Activated CD4-positive, alpha-beta T cell treated with anti-CD3 and anti-CD28 coated beads, Interleukin-10, Interleukin-2, amounts not matched to agents 100 ng/mL and 50 ng/mL, durations not matched to agents 16 hours and 8 hours (primary cell): ENCODE measurements at regions not wholly inside any gene's neighbourhood (a gene's known extent, or its start where the extent isn't known, plus 50 kb on each side); places are given as distances from the start of the nearest gene placed in this dataset.
"Not testable (repeated sequence)": the region's sequence is repeated elsewhere in the genome, so short reads cannot be mapped to it uniquely, and the experiment has no call there.

Experiments
- DNase-seq: peaks from one replicate; pipeline ENCODE4 v3.0.0-alpha.2; 2020

DNA sequence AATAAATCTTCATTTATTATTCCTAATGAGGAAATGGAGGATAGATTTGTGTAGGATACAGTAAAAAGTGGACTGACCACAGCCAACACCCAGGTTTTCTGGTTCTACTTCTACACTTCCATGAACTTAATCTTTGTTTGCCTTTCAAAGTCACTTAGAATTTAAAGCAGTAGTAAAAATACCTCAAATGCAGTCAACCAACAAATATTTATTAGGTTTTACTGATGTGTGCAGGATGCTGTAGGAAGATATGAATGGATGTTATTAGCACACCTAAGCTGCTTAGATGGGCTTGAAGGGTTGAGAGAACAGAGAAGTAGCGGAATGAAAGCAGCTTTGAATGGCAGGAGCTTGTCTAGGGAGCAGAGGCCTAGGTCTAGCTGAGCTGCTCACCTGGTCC is 201.1 kb downstream of the PALM2AKAP2 start:
- DNase-seq = no peak

DNA sequence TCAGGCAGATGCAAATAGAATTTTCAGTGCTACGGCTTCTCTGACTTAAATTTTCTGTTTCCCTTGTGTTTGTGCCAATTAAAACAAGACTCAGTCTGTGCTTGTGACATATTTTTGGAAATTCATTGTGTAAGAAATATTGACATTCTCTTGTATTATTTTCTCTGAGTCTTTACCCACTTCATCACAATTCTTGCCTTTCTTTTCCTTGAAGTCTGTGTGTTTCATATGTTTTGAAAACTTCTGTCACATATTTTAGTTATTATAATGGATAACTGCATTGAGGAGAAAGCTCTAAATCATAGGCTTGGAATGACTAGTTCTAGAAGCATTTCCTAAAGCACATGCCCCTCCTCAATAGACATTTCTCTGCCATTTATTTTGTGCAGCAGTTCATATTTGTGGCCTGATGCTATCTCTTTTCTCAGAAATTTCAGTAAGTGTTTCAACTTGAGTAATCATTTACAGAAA is 206.6 kb downstream of the PALM2AKAP2 start:
- peak; percentile 42 for DNase-seq

DNA sequence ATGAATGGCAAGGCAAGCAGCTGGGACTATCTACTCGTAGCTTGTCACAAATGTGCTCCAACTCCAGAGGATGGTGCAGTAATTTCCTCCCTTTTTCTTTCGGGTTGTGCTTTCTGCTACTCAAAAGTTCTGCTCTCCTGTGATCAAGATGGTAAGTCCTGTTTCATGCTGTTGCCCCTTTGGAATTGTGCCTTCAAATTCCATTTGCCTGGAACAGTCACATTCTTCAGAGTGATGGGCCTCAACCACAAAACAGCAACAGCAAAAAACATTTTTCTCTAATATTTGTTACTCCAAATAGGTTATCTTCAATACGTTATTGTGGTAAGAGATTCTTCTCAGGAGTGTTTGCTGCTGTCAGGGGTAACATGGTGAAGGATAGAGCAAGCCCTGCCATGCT is 209.3 kb downstream of the PALM2AKAP2 start:
- no peak for DNase-seq

DNA sequence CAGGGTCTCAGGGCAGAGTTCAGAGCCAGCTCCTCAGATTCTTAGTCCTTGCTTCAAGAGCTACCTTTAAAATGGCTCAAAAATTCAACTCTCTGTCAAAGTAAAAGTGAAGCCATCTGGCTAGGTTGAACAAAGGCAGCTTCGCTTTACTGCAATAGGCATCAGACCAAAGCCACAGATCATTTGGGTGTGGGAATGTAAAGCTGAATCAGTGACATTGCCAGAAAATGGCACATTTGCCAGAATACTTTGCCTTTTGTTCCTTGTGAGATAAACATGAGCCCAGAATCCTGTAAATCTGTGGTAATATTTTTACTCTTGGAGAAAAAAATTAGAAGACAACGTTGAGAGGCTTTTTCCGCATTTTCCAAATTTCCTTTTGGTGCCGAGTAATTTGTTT is 210.5 kb downstream of the PALM2AKAP2 start:
- DNase-seq = no peak

DNA sequence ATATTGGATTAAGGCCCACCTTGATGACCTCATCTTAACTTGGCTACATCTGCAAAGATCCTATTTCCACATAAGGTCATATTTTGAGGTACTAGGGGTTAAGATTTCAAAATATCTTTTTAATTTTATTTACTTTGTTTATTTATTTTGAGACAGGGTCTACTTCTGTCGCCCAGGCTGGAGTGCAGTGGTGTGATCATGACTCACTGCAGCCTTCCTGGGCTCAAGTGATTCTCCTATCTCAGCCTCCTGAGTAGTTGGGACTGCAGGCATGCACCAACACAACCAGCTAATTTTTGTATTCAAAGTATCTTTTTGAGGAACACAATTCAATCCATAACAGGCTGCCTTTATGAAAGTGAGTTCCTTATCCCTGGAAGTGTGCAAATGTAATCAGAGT is 212.3 kb downstream of the PALM2AKAP2 start:
- DNase-seq = no peak

DNA sequence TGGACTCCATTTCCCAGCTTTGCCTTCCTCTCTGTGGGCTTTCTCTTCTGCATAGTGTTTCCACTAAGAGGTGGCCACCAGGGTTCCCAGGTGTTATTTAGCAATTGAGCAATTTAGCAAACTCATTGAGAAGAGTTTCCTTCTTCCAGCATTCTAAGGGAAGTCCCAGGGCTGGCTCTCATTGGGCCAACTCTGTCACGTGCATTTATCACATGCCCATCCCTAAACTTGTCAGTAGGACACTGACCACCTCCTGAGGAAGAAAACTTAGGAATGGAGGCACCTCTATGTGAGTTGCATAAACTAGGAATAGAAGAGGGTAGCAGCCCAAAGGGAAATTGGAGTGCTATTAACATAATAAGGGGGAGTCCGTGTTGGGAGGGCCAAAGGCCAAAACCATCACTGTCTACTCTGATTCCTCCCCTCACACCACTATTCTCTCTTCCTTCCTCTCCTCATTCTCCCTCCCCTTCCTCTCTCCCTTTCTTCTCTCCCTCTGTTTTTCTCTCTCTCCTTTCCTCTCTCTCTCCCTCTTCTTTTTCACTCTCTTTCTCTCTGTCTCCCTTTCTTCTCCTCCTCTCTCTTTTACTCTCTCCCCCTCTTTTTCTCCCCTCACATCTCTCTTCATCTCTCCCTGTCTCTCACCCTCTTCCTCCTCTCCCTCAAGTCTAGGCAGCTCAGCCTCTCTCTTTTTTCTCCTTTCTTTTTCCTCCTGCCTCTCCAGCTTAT is 213.4 kb downstream of the PALM2AKAP2 start:
- DNase-seq = no peak

DNA sequence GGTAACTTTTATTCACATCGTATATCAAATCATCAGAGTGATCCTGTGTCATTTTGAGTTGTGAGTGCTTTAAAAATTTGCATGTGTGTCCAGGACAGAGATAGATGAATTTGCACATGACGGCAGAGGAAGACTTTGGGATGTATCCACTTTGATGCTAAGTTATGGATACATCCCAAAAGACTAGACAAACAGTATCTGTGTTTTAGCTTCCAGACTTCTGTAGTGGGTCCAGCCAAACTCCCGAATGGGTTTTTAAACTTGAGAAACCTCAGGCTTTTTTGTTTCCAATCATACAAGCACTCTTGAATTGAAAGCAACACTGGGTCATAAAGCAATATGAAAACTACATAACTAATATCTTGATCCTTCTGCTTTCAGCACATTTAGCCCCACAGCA is 213.8 kb downstream of the C9orf152 start:
- no peak for DNase-seq

DNA sequence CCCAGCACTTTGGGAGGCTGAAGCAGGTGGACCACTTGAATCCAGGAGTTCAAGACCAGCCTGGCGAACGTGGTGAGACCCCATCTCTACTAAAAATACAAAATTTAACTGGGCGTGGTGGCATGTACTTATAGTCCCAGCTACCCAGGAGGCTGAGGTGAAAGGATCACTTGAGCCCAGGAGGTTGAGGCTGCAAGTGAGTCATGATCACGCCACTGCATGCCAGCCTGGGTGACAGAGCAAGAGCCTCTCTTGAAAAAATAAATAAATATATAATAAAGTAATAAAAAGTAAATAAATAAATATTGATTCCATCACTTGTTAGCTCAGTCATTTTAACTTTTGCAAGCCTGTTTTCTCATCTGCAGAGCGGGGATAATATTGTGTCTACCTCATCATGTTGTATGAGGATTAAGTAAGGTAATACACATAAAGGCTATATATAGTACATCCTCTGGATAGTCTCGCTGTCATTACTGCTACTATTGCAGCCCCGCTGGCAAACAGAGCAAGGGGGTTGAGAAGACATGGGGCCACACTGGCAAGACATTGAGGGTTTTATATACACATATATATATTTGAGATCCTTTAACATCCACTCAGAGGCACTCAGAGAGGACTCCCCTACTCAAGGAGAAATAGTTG is 210.9 kb downstream of the C9orf152 start:
- no peak for DNase-seq

DNA sequence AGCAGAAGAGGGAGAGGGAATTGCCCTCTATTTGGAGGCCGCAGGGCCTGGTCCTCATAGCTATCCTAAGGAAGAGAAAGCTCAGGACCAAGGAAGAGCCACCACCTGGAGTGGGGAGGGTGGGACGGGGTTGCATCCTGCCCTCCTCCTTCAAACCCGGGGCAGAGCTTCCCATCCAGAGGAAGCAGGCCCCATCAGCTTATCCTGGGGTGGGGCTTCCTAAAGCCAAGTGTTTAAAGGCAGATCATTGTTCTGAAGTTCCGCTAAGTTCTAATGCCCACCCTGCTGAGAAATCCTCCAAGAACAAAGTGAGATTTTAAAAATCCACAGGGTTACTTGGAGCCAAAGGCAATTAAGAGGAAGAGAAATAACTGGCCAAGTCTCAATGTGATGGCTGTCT is 210.3 kb downstream of the C9orf152 start:
- DNase-seq = no peak

DNA sequence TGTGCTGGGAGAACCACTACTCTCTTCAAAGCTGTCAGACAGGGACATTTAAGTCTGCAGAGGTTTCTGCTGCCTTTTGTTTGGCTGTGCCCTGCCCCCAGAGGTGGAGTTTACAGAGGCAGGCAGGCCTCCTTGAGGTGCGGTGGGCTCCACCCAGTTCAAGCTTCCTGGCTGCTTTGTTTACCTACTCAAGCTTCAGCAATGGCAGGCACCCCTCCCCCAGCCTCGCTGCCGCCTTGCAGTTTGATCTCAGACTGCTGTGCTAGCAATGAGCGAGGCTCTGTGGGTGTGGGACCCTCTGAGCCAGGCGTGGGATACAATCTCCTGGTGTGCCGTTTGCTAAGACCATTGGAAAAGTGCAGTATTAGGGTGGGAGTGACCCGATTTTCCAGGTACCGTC is 202.4 kb downstream of the C9orf152 start:
- DNase-seq = peak; percentile 15

DNA sequence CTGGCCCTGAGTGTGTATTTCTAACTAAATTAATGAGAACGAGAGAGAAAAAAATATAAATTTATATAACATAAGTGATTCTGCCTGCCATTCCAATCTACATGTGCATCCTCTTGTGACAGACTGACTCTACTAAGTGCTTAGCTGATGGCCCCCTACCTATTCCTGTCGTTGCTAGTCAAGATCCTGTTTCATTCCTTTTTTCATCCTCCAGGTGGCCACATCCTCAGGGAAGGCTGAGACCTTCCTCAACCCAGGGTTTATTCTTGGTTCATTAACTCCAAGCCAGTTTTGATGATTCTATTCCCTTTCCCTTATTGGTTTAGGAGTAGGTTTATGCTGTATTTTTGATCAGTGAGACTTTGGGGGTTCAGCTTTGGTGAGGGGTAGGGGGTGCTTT is 201.3 kb downstream of the C9orf152 start:
- no peak for DNase-seq

DNA sequence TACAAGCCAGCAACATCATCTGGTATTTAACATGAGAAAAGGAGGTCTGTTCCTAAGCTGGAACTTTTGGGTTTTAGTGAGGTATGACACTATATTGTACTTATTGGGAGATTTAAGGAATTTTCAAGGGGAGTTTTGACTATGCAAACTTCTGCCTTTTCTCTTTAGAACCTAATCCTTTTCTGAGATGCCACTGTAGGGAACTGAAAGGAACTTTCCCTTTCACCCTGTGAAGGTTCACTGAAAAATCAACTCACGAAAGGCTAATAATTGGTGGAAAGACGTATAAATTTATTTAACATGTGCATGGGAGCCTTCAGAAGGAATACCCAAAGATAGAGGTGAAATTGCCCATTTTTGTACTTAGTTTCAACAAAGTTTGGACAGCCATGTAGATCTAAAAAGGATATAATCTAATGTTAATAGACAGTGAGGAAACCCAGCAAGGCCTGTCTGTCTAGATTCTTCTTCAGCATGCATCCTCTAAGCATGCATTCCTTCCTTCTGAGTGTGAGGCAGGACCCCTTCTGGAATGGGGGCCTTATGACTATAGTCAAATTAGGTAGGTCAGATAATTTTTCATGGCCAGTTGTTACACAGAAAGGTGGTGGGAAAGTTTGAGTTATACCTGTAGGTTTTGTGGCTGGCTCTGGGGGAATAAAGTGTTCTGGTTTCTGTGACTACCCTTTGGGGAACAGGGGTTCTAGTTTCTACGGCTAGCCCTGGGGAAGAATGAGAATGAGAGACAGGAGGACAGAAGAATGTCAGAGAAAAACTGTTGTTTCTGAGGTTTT is 200.3 kb downstream of the C9orf152 start:
- no peak for DNase-seq

DNA sequence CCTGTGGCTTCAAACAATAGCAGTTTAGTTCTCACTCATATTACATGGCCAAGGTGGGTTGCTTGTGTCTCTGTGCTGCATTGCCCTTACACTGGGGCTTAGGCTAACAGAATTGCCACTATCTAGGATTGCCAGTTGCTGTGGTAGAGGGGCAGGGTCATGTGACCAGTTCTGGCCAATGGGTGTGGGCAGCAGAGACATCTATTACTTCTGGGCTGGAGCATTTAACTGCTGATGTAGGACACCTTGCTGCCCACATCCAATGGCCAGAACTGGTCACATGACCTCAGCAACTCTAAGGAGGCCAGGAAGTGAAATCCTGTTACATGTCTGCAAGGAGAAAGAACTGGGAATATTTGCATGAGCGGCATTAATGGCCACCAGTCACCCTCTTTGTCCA is 199.3 kb downstream of the C9orf152 start:
- no peak for DNase-seq

DNA sequence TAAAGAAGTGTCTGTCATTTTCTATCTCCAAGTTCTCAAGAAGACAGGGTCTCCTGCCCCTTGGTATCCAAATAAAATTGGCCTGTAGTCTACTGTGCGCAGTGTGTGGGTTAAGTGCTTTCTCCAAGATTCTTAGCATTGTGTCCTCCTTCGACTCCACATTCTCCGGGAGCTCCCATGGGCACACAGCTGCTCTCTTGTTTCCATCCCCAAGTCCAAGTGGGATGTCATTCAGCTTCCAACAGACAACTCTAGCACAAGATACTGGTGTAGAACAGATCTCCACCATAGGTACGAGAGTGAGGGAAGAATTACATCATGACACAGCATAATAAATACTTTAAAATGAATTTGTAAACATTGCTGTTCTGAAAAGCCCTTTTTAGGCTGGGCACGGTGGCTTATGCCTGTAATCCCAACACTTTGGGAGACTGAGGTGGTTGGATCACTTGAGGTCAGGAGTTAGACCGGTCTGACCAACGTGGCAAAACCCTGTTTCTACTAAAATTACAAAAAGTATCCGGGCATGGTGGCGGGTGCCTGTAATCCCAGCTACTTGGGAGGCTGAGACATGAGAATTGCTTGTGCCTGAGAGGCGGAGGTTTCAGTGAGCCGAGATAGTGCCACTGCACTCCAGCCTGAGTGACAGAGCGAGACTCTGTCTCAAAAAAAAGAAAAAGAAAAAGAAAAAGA is 196.2 kb downstream of the C9orf152 start:
- DNase-seq = no peak

DNA sequence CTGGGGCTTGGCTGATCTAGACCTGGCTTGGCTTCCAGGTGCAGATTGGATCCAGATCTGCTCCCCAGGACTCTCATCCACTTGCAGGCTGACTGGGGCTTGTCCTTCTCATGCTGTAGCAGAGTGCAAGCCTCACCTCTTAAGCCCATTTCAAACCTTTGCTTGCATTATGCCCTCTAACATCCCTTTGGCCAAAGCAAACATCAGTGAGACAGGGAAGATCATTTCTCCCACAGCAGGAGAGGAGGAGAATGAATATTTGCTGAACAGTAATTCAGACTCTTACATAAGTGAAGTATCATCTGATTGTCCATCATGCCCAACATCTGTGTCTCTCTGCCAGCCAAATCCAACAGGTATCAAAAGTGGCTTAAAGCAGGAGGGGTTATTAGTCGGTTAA is 194.9 kb downstream of the C9orf152 start:
- DNase-seq = no peak

DNA sequence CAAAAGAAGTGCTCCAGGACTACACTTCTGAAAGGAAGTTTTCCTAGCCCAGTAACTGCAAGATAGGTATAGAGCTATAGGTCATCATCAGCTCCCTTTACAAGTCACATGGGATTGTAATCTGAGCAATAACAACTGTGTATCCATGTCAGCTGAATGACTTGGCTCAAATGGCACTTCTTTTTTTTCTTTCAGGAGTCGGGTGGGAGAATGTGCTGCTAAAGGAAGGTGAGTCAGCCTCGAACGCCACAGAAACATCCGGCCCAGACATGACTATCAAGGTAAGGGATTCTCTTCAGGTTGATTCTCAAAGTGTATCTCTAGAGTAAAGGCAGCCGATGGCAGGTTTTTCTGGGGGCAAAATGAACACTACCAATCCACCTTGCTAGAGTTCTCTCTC is 192.2 kb downstream of the C9orf152 start:
- DNase-seq = peak; percentile 35

DNA sequence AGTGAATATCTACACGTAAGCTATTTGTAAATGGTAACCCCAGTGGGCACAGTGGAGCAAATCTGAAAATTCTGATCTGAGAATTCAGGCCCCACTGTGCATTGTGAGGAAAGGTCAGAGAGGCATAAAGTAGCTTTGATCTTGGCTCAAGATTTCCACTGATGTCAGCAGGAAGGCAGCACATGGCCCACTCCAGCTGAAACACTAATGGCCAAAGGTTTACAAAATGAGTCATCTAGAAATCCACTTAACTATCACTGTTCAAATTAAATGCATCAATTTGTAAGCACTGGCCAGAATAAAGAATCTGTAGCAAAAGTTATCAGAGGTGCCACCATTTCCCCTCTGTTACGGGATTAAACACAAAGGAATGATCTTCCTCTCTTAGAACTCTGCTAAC is 191.6 kb downstream of the C9orf152 start:
- DNase-seq = no peak

DNA sequence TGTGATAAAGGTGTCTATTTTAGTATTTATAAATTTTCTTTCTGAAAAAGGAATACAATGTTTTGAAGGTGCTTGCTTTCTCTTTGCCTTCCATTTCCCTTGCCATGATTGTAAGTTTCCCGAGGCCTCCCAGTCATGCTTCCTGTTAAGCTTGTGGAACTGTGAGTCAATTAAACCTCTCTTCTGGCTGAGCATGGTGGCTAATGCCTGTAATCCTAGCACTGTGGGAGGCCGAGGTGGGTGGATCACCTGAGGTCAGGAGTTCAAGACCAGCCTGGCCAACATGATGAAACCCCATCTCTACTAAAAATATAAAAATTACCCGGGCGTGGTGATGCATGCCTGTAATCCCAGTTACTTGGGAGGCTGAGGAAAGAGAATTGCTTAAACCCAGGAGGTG is 187.7 kb downstream of the C9orf152 start:
- not testable (repeated sequence) for DNase-seq

DNA sequence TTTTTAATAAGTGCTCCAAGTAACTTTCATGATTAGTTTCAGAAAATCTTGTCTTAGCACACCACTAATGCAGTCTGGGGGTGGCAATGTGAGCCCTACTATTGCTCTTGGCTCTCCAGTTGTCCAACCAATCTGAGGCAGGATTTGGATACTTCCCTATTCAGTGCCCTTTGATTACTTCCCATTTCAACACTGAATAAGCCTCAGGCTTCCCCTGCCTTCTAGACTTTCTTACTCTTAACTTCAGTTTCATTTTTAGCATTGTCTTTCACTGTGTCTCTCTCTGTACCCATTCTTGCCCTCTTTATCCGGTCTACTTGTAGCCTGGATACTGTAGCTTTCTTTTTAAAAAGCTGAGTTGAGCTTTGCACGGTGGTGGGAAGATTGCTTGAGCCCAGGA is 186.1 kb downstream of the C9orf152 start:
- peak; percentile 56 for DNase-seq

DNA sequence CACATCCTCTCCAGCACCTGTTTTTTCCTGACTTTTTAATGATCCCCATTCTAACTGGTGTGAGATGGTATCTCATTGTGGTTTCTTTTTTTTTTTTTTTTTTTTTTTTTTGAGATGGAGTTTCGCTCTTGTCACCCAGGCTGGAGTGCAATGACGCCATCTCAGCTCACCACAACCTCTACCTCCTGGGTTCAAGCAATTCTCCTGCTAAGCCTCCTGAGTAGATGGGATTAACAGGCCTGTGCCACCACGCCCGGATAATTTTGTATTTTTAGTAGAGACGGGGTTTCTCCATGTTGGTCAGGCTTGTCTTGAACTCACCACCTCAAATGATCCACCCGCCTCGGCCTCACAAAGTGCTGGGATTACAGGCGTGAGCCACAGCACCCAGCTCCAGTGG is 184.7 kb downstream of the C9orf152 start:
- not testable (repeated sequence) for DNase-seq

DNA sequence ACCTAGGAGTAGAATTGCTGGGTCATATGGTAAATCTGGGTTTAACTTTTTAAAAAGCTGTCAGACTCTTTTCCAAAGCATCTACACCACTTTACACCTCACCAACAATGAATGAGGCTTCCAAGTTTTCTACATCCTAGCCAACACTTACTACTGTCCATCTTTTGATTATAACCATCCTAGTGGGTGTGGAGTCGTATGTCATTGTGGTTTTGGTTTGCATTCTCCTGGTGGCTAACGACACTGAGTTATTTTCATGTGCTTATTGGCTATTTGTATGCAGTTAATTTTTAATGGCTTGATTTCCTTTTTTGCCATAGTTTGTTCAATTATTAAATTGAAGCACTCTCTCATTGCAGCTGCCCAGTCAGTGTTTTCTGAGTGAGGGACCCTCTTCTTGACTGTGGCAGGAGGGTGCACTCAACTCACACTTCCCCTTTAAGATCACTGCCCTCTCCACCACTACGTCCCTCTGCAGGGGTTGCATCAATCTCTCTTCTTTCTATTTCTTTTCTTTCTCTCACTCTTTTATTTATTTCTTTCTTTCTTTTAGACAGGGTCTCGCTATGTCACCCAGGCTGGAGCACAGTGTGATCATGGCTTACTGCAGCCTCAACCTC is 182.3 kb downstream of the C9orf152 start:
- DNase-seq = no peak

DNA sequence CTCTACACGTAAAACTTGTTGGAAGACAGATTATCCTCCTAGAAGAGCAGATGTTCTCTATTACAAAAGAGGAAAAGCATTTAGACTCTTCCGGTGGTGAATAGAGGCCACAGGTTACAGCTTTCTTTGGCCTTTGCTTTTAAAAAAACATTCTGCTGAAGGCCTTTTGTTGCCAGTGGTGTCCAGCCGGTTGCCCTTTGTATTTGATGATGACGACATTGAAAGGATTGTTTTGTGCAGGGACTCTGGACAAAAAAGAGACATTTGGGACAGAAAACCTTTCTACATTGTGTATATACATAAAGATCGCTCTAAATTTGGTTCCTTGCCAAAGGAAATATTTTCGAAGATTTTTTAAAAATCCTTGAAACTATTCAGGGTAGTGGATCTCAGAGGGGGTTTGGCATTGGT is 180.3 kb downstream of the C9orf152 start:
- DNase-seq = no peak

DNA sequence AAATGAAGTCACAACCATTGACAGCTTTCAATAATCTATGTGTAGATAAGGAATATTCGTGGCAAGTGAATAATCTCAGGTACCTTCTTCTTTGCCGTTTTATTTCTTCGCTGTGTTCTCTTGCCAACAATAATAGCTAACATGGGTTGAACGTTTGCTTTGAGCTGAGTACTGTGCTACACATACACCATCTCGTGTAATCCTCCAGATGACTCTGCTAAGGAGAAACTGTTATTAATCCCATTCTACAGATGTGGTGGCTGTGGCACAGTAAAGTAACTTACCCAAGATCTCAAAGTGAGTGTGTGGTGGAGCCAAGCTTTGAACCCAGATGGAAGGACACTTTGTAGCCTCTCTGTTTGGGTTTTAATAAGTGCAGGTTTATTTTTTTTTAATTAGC is 179.7 kb downstream of the C9orf152 start:
- no peak for DNase-seq
